Kidney (tissue), 13 donors: ENCODE measurements at regions not wholly inside any gene's neighbourhood (a gene's known extent, or its start where the extent isn't known, plus 50 kb on each side); places are given as distances from the start of the nearest gene placed in this dataset.

Experiments used
- DNase-seq, 5 donors: peaks; one replicate each; pipeline ENCODE4 v3.0.0-alpha.2; 2013 to 2020
- FAIRE-seq: peaks from 2 replicates; lab custom pipeline; 2012; peaks lifted over from hg19 to GRCh38; lab: Jason Lieb, UNC
- H3K27ac ChIP-seq, 2 donors: one replicate each; pipeline ENCODE4 v1.7.0; 2013; ENCODE audit warnings: low read depth in 2 of 2, low read length in 2 of 2, inconsistent platforms in 1 of 2
- H3K27me3 ChIP-seq: one replicate; pipeline ENCODE4 v1.7.1; 2013; ENCODE audit warnings: low read length, inconsistent platforms; ENCODE audit not compliant: control insufficient read depth, insufficient read depth
- H3K36me3 ChIP-seq, 3 donors: one replicate each; pipeline versions ENCODE4 v1.7.0 to v1.7.1; 2013; ENCODE audit warnings: low read length in 3 of 3, control low read depth in 1 of 3, inconsistent platforms in 1 of 3; ENCODE audit not compliant: insufficient read depth in 3 of 3, control insufficient read depth in 2 of 3
- H3K4me1 ChIP-seq, 3 donors: one replicate each; pipeline versions ENCODE4 v1.7.0 to v1.7.1; 2013; ENCODE audit warnings: low read length in 3 of 3, inconsistent platforms in 1 of 3, low read depth in 1 of 3; ENCODE audit not compliant: control insufficient read depth in 2 of 3, insufficient read depth in 2 of 3
- H3K4me3 ChIP-seq, 3 donors: one replicate each; pipeline versions ENCODE4 v1.7.0 to v1.8.1; 2013; ENCODE audit warnings: low read length in 3 of 3, control low read depth in 1 of 3, inconsistent platforms in 1 of 3
- H3K9ac ChIP-seq, 3 donors: one replicate each; pipeline versions ENCODE4 v1.7.0 to v1.7.1; 2013; ENCODE audit warnings: low read length in 3 of 3, control low read depth in 1 of 3, inconsistent platforms in 1 of 3
- H3K9me3 ChIP-seq, 3 donors: one replicate each; pipeline versions ENCODE4 v1.7.0 to v1.7.1; 2013; ENCODE audit warnings: low read length in 3 of 3, control low read depth in 1 of 3, inconsistent platforms in 1 of 3; ENCODE audit not compliant: control insufficient read depth in 2 of 3, insufficient read depth in 1 of 3
- intact Hi-C: fragments of 100-400 bp; cut with DNase I; formaldehyde crosslinking; loops from one replicate; pipeline ENCODE4 v1.11.1; 2022
- TF ChIP-seq, protein P1 (sequence below): IDR thresholded peaks from 3 replicates; pipeline ENCODE4 v1.5.1; 2012; ENCODE audit warnings: mild to moderate bottlenecking, moderate library complexity, borderline replicate concordance; ENCODE audit not compliant: insufficient read depth; ENCODE audit errors: extremely low read depth
- donor health status: control.
- donor health status: control.
- donor health status: control.
- donor health status: control.
- donor health status: control.
- donor health status: DM: yes; HTN: yes; CAD: no.
- donor health status: Normal renal cell carcinoma (clear cell type).

DNA sequence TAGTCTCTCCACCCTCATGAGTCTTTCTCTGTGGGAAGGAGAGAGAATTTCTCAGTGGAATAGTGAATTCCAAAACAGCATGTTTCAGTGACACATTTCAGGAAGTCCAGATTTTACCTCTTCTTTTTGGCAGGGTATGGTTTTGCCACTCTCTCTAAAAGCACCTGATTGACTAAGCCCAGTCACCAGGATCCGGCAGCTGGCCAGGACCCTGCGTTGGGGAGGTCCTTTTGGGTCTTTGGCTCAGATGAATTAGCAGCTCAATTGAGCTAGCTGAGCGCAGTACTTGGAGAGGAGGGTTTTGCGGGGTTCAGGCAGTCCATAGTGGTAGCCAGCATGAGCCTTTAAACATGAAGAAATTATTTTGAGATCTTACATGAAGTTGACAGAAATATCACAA, 548.2 kb downstream of the PDCD6IP start:
- H3K9ac ChIP-seq: no peak overlapping the region
- no peaks in the 10 kb centered on the region for H3K27me3 ChIP-seq
- no peak overlapping the region for H3K4me3 ChIP-seq
- no peak overlapping the region for H3K27ac ChIP-seq
- H3K4me1 ChIP-seq: no peaks in the 10 kb centered on the region
- no peaks in the 10 kb centered on the region for H3K36me3 ChIP-seq
- DNase-seq (no peak), FAIRE-seq (no peak)
- intact Hi-C loops: no loop called here
- TF ChIP-seq, protein P1, sequence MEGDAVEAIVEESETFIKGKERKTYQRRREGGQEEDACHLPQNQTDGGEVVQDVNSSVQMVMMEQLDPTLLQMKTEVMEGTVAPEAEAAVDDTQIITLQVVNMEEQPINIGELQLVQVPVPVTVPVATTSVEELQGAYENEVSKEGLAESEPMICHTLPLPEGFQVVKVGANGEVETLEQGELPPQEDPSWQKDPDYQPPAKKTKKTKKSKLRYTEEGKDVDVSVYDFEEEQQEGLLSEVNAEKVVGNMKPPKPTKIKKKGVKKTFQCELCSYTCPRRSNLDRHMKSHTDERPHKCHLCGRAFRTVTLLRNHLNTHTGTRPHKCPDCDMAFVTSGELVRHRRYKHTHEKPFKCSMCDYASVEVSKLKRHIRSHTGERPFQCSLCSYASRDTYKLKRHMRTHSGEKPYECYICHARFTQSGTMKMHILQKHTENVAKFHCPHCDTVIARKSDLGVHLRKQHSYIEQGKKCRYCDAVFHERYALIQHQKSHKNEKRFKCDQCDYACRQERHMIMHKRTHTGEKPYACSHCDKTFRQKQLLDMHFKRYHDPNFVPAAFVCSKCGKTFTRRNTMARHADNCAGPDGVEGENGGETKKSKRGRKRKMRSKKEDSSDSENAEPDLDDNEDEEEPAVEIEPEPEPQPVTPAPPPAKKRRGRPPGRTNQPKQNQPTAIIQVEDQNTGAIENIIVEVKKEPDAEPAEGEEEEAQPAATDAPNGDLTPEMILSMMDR: no peak
- no peaks in the 10 kb centered on the region for H3K9me3 ChIP-seq

DNA sequence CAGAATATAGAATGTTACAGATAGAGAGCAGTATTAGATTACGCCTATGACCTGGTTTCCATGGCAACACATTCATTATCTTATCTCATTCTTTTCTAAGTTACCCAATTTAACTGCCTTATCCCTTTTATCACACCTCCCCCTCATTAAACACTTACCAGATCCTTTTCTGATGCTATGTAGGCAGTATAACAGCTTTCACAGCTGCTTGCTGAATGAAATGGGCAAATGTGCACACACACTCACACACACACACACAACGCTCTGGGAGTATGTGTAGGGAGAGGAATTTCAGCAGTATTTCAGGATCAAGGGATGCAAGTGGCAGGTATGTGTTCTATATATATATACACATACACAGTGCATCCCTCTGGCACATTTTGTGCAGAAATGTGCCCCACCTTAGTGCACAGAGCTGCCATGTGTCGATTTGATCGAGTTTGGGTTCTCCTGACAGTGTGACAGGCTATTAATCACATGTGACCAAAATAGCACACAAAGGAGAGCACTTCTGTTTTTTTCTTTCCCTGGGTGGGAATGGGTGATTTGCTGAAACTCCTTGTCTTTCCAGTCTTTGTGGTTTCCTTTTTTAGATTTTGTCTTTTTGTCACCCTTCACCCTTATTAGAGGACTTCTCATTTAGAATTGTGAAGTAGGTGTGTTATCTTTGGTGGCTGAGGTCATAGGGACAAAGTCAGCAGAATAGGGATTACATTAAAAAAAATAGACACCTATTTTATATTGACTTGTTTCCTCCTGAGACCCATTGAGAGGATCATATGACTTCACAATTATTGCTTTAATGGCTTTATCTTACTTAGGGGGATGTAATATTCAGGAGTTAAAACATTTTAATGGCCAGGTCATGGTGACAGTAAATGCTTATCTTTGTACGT, 553.7 kb downstream of the PDCD6IP start:
- H3K36me3 ChIP-seq: no peaks in the 10 kb centered on the region
- no peak for FAIRE-seq

DNA sequence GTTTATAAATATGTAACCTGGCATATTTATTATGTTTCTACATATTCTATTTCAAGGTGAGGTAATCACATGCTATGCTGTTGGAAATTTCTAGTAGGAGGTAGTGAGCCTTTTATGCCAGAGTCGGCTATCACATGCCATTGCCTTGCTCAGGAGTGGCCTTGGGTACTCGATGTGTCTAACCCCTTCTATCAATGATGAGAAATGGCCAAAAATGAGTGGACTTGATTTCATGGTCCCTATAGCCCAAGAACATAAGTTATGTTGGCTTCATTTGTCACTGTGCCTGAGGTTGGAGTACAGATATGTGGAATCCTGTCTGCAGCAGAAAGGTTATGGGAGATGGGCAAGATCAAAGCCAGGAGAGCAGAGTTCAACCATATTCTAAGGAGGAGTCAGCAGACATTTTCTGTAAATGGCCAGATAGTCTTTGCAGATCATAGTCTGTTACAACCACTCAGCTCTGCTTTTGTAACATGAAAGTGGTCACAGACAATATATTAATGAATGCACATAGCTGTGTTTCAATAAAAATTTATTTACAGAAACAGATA, 554.4 kb downstream of the PDCD6IP start:
- FAIRE-seq: no peak
- H3K9me3 ChIP-seq: no peaks in the 10 kb centered on the region
- H3K4me3 ChIP-seq: no peak overlapping the region
- TF ChIP-seq, protein P1: no peak
- DNase-seq: no peak
- no peaks in the 10 kb centered on the region for H3K4me1 ChIP-seq
- no peaks in the 10 kb centered on the region for H3K27me3 ChIP-seq
- no peaks in the 10 kb centered on the region for H3K36me3 ChIP-seq
- H3K9ac ChIP-seq: no peak overlapping the region
- intact Hi-C loops: no loop called here
- H3K27ac ChIP-seq: no peak overlapping the region

More for the DNA sequence above, 553.7 kb downstream of the PDCD6IP start:
- TF ChIP-seq, protein P1: no peak
- H3K27me3 ChIP-seq: no peaks in the 10 kb centered on the region
- no peak overlapping the region for H3K27ac ChIP-seq
- intact Hi-C loops: no loop called here
- no peaks in the 10 kb centered on the region for H3K4me1 ChIP-seq
- no peaks in the 10 kb centered on the region for H3K9me3 ChIP-seq
- DNase-seq: no peak
- H3K9ac ChIP-seq: no peak overlapping the region
- H3K4me3 ChIP-seq: no peak overlapping the region
